Iris pigment epithelial cell (primary cell): ENCODE measurements at regions not wholly inside any gene's neighbourhood (a gene's known extent, or its start where the extent isn't known, plus 50 kb on each side); places are given as distances from the start of the nearest gene placed in this dataset.

ENCODE experiments used
- DNase-seq: peaks from one replicate; pipeline ENCODE4 v3.0.0-alpha.2; 2011; ENCODE audit warnings: low read depth

- no peak for DNase-seq
These were observed 52.3 kb upstream of the EDNRA start for GRCh38 chr4:147428583-147428982.

GRCh38 chr4:147430111-147430510 lies 50.8 kb upstream of the EDNRA start:
- peak; percentile 18 for DNase-seq
